Fibroblast of lung (primary cell): ENCODE measurements at regions not wholly inside any gene's neighbourhood (a gene's known extent, or its start where the extent isn't known, plus 50 kb on each side); places are given as distances from the start of the nearest gene placed in this dataset.

Experiments used
- EZH2 ChIP-seq: IDR thresholded peaks from 2 replicates; pipeline ENCODE4 v1.5.1; 2012; ENCODE audit warnings: low read length, control low read depth, mild to moderate bottlenecking; ENCODE audit errors: missing control alignments
- TF ChIP-seq, protein P1 (sequence below), 2 donors: IDR thresholded peaks in 1 of 2; conservative IDR thresholded peaks in 1 of 2; 1 replicate in 1 of 2; 2 replicates in 1 of 2; pipeline ENCODE4 v1.5.1; 2011 to 2012; ENCODE audit warnings: low read length in 2 of 2, control low read depth in 1 of 2, inconsistent platforms in 1 of 2, low read depth in 1 of 2, mild to moderate bottlenecking in 1 of 2

DNA sequence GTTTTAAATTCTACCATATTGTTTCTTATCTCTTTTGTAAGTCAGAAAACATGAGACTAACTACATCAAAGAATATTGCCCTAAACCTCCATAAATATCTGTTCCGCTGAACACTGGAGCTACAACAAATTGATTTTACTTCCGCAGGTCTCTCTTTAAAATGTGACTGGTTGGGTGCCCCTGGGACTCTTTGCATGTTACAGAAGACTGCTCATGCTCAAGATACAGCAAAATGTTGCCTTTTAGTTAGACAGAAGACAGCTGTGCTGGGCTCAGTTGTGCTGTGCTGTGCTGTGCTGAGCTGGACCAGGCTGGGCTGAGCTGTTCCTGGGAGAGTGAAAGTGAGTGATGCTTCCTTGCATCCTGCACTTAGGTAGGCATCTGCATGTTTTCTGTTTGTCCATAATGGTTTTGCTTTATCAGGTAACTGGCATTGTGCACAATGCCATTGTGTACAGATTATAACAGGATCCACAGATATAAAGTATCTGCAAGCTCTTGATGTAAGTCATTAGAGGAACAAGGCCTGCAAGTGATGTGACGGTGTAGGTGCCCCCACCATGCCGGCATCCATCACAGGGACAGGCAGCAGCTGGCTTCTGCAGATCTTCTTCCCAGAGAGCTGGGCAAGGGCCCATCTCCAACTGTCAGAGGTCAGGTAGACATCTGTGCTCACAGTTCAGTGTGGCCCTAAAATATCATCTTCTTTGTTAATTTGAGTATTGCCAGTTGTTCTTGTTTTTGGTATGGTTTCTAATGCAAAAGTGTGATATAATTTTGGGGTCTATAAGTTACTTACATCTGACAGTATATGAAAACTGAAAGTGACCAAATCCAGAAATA is 972.5 kb upstream of the CELF2 start:
- TF ChIP-seq, protein P1, sequence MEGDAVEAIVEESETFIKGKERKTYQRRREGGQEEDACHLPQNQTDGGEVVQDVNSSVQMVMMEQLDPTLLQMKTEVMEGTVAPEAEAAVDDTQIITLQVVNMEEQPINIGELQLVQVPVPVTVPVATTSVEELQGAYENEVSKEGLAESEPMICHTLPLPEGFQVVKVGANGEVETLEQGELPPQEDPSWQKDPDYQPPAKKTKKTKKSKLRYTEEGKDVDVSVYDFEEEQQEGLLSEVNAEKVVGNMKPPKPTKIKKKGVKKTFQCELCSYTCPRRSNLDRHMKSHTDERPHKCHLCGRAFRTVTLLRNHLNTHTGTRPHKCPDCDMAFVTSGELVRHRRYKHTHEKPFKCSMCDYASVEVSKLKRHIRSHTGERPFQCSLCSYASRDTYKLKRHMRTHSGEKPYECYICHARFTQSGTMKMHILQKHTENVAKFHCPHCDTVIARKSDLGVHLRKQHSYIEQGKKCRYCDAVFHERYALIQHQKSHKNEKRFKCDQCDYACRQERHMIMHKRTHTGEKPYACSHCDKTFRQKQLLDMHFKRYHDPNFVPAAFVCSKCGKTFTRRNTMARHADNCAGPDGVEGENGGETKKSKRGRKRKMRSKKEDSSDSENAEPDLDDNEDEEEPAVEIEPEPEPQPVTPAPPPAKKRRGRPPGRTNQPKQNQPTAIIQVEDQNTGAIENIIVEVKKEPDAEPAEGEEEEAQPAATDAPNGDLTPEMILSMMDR (conservative IDR thresholded peaks at IDR 0.05 in 1 of 2, IDR thresholded peaks at IDR 0.05 in 1 of 2; ENCODE audit: low read depth in 1 of 2, low read length in 2 of 2): no peak
- no peak for TF ChIP-seq EZH2
